ENCODE measurements at regions not wholly inside any gene's neighbourhood (a gene's known extent, or its start where the extent isn't known, plus 50 kb on each side); places are given as distances from the start of the nearest gene placed in this dataset.

GRCh38 chr12:91767237-91767636 is 378.4 kb downstream of the BTG1 start:
- 91 to 97% methylated on average over 1 of the region's 1 CpG for WGBS, 2 donors

GRCh38 chr12:91766454-91766853 is 379.2 kb downstream of the BTG1 start:
- H3K9me3 ChIP-seq = no peaks in the 10 kb centered on the region
- ATAC-seq (no peak), FAIRE-seq (no peak), DNase-seq (no peak)
- WGBS, 2 donors = 47 to 60% methylated on average over 1 of the region's 1 CpG
- intact Hi-C loops (cut with DNase I) = no loop called here
- H3K36me3 ChIP-seq = no peaks in the 10 kb centered on the region
- H3K4me1 ChIP-seq = no peaks in the 10 kb centered on the region
- TF ChIP-seq, protein P1, sequence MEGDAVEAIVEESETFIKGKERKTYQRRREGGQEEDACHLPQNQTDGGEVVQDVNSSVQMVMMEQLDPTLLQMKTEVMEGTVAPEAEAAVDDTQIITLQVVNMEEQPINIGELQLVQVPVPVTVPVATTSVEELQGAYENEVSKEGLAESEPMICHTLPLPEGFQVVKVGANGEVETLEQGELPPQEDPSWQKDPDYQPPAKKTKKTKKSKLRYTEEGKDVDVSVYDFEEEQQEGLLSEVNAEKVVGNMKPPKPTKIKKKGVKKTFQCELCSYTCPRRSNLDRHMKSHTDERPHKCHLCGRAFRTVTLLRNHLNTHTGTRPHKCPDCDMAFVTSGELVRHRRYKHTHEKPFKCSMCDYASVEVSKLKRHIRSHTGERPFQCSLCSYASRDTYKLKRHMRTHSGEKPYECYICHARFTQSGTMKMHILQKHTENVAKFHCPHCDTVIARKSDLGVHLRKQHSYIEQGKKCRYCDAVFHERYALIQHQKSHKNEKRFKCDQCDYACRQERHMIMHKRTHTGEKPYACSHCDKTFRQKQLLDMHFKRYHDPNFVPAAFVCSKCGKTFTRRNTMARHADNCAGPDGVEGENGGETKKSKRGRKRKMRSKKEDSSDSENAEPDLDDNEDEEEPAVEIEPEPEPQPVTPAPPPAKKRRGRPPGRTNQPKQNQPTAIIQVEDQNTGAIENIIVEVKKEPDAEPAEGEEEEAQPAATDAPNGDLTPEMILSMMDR (IDR thresholded peaks at IDR 0.05) = no peak
- H3K27me3 ChIP-seq = no peaks in the 10 kb centered on the region
- no peak overlapping the region for H3K4me3 ChIP-seq
- no peak overlapping the region for H3K27ac ChIP-seq

More at GRCh38 chr12:91767237-91767636, 378.4 kb downstream of the BTG1 start:
- Histone ChIP-seq H3K36me3 (no peaks in the 10 kb centered on the region), H3K4me1 (no peaks in the 10 kb centered on the region), H3K4me3 (no peak overlapping the region), H3K9me3 (no peaks in the 10 kb centered on the region), H3K27me3 (no peaks in the 10 kb centered on the region), H3K27ac (no peak overlapping the region)
- no peak for FAIRE-seq
- intact Hi-C loops (cut with DNase I) = no loop called here
- no peak for DNase-seq
- ATAC-seq = no peak
- TF ChIP-seq, protein P1 (IDR thresholded peaks at IDR 0.05) = no peak

GRCh38 chr12:91763654-91764370 is 381.8 kb downstream of the BTG1 start:
- Histone ChIP-seq H3K9me3 (no peaks in the 10 kb centered on the region), H3K36me3 (no peaks in the 10 kb centered on the region), H3K27me3 (no peaks in the 10 kb centered on the region), H3K4me1 (no peaks in the 10 kb centered on the region), H3K4me3 (no peak overlapping the region), H3K27ac (no peak overlapping the region)
- intact Hi-C loops (cut with DNase I) = no loop called here
- WGBS, 2 donors = 51 to 56% methylated on average over 5 of the region's 5 CpGs
- ATAC-seq (no peak), DNase-seq (no peak), FAIRE-seq (no peak)
- TF ChIP-seq, protein P1 (IDR thresholded peaks at IDR 0.05) = no peak

GRCh38 chr12:91753649-91754048 is 392.0 kb downstream of the BTG1 start:
- H3K27me3 ChIP-seq = no peaks in the 10 kb centered on the region
- H3K36me3 ChIP-seq = no peaks in the 10 kb centered on the region
- 97 to 98% methylated on average over 3 of the region's 3 CpGs for WGBS, 2 donors
- TF ChIP-seq, protein P1 (IDR thresholded peaks at IDR 0.05) = no peak
- H3K4me3 ChIP-seq = no peak overlapping the region
- intact Hi-C loops (cut with DNase I) = no loop called here
- H3K9me3 ChIP-seq = no peaks in the 10 kb centered on the region
- FAIRE-seq (no peak), ATAC-seq (no peak), DNase-seq (no peak)
- peaks cover 0 to 4% (median 0%) of the 10 kb centered on the region in 3 donors for H3K4me1 ChIP-seq
- no peak overlapping the region for H3K27ac ChIP-seq

- intact Hi-C loops (cut with DNase I) = no loop called here
- Histone ChIP-seq H3K4me3 (no peak overlapping the region), H3K9me3 (no peaks in the 10 kb centered on the region), H3K36me3 (no peaks in the 10 kb centered on the region), H3K27me3 (no peaks in the 10 kb centered on the region), H3K4me1 (no peaks in the 10 kb centered on the region), H3K27ac (no peak overlapping the region)
- TF ChIP-seq, protein P1 (IDR thresholded peaks at IDR 0.05) = no peak
- no peak for DNase-seq
- no peak for ATAC-seq
- no peak for FAIRE-seq
- WGBS, 2 donors = 82 to 84% methylated on average over 1 of the region's 1 CpG
These were observed 398.7 kb downstream of the BTG1 start for GRCh38 chr12:91746976-91747375.

Data from pancreas (tissue), 10 donors.